GM12878 (cell line): ENCODE measurements at regions not wholly inside any gene's neighbourhood (a gene's known extent, or its start where the extent isn't known, plus 50 kb on each side); places are given as distances from the start of the nearest gene placed in this dataset.
A peak's percentile ranks its signal among the peaks of the same experiment; 100 is the strongest.

ENCODE experiments used
- ATAC-seq: fragments of 200-7000 bp; cut with Tn5 transposase; 3 replicates; pipeline ENCODE4 v1.9.1; 2020; ENCODE audit warnings: mild to moderate bottlenecking, moderate library complexity
- BruUV-seq: library from RNA; stranded (reverse); fragments of 400-500 nt; replicated peaks from 2 replicates; lab custom pipeline; 2021; lab: Mats Ljungman, UMichigan
- CTCF ChIA-PET: fragments of 300-600 bp; sonication (Branson Sonifier 250); formaldehyde crosslinking; extraction: SDS; loops from one replicate; lab custom pipeline; 2021; ENCODE audit warnings: inconsistent platforms; lab: Yijun Ruan, JAX
- POLR2A ChIA-PET: fragments of 350-600 bp; formaldehyde crosslinking; extraction: SDS; loops from one replicate; lab custom pipeline; 2021; ENCODE audit warnings: inconsistent platforms; lab: Charles Lee
- RAD21 ChIA-PET: fragments of 300-600 bp; sonication (Branson Sonifier 250); formaldehyde crosslinking; loops from one replicate; lab custom pipeline; 2023; ENCODE audit warnings: antibody characterized with exemption; ENCODE audit not compliant: unreplicated experiment; lab: Charles Lee
- SMC1A ChIA-PET: fragments of 300-600 bp; sonication (Branson Sonifier 250); formaldehyde crosslinking; loops from one replicate; lab custom pipeline; 2023; ENCODE audit not compliant: unreplicated experiment, uncharacterized antibody; lab: Charles Lee
- DNase-seq: peaks from one replicate; pipeline ENCODE4 v3.0.0-alpha.2; 2011; ENCODE audit warnings: low read depth, low spot score
- FAIRE-seq: peaks from 3 replicates; lab custom pipeline; 2011; peaks lifted over from hg19 to GRCh38; lab: Jason Lieb, UNC
- H2AFZ ChIP-seq: 2 replicates; pipeline ENCODE4 v1.6.0; 2011; ENCODE audit warnings: low read depth, low read length, control low read depth; ENCODE audit not compliant: control insufficient read depth
- H3K27ac ChIP-seq: 2 replicates; pipeline ENCODE4 v1.5.1; 2011; ENCODE audit warnings: control low read depth; ENCODE audit not compliant: control insufficient read depth, insufficient read depth
- H3K27me3 ChIP-seq, 2 experiments: replicated peaks in 1 of 2; 2 replicates each; pipeline versions ENCODE4 v1.6.0 to v1.6.1; 2011; ENCODE audit warnings: low read length in 1 of 2; ENCODE audit not compliant: control insufficient read depth in 2 of 2, insufficient read depth in 2 of 2
- H3K36me3 ChIP-seq, 2 experiments: 2 replicates each; pipeline ENCODE4 v1.5.1; 2011; ENCODE audit warnings: low read length in 1 of 2; ENCODE audit not compliant: control insufficient read depth in 2 of 2, insufficient read depth in 2 of 2
- H3K4me1 ChIP-seq: 2 replicates; pipeline ENCODE4 v1.6.1; 2011; ENCODE audit warnings: mild to moderate bottlenecking, low read length, moderate library complexity, mixed read lengths; ENCODE audit not compliant: control insufficient read depth, insufficient read depth
- H3K4me2 ChIP-seq: 2 replicates; pipeline ENCODE4 v1.6.0; 2011; ENCODE audit warnings: control low read depth; ENCODE audit not compliant: control insufficient read depth, insufficient read depth
- H3K4me3 ChIP-seq: fragments of 200-600 bp; sonication (generic); 2 replicates; pipeline ENCODE4 v1.5.1; 2016
- H3K79me2 ChIP-seq: 2 replicates; pipeline ENCODE4 v1.6.0; 2011; ENCODE audit warnings: low read length; ENCODE audit not compliant: control insufficient read depth, insufficient read depth
- H3K9ac ChIP-seq: 2 replicates; pipeline ENCODE4 v1.8.0; 2011; ENCODE audit warnings: low read length, control low read depth, mixed read lengths; ENCODE audit not compliant: control insufficient read depth, insufficient read depth
- H3K9me3 ChIP-seq: replicated peaks from 3 replicates; pipeline ENCODE4 v1.5.1; 2011; ENCODE audit warnings: mild to moderate bottlenecking, low read length; ENCODE audit not compliant: control insufficient read depth, insufficient read depth
- H4K20me1 ChIP-seq: 2 replicates; pipeline ENCODE4 v1.6.0; 2011; ENCODE audit not compliant: control insufficient read depth, insufficient read depth
- ATF7 ChIP-seq: fragments of 450-650 bp; IDR thresholded peaks from 2 replicates; pipeline ENCODE4 v1.6.1; 2016; ENCODE audit warnings: low read depth, mild to moderate bottlenecking
- E2F8 ChIP-seq: fragments of 450-650 bp; IDR thresholded peaks from 2 replicates; pipeline ENCODE4 v1.6.1; 2018; ENCODE audit warnings: mild to moderate bottlenecking, low read depth, moderate library complexity; ENCODE audit not compliant: partially characterized antibody
- SPI1 ChIP-seq: IDR thresholded peaks from 2 replicates; pipeline ENCODE4 v1.6.1; 2011; ENCODE audit warnings: low read depth, mild to moderate bottlenecking, low read length, moderate library complexity, borderline replicate concordance; ENCODE audit not compliant: insufficient read depth
- STAT1 ChIP-seq: fragments of 450-650 bp; conservative IDR thresholded peaks from 2 replicates; pipeline ENCODE4 v1.6.1; 2014; ENCODE audit warnings: antibody characterized with exemption, mild to moderate bottlenecking
- ZBED1 ChIP-seq: IDR thresholded peaks from 2 replicates; pipeline ENCODE4 v1.6.1; 2016; ENCODE audit warnings: borderline replicate concordance
- ZBTB33 ChIP-seq: fragments of 450-650 bp; IDR thresholded peaks from 2 replicates; pipeline ENCODE4 v1.6.1; 2017; ENCODE audit warnings: mild to moderate bottlenecking
- ZNF274 ChIP-seq: IDR thresholded peaks from one replicate; pipeline ENCODE4 v1.8.0; 2011; ENCODE audit not compliant: insufficient read length, insufficient read depth
- in situ Hi-C: fragments of 300-500 bp; cut with MboI; formaldehyde crosslinking; loops from 9 replicates; pipeline ENCODE4 v1.14.3; 2018; ENCODE audit warnings: mixed read lengths
- intact Hi-C: fragments of 100-400 bp; cut with micrococcal nuclease; formaldehyde crosslinking; loops from one replicate; pipeline ENCODE4 v1.14.2; 2022; ENCODE audit not compliant: unreplicated experiment
- TF ChIP-seq, protein P1 (sequence below): IDR thresholded peaks from 2 replicates; pipeline ENCODE4 v1.6.1; 2011; ENCODE audit warnings: low read depth, low read length, improper control_type of control experiment, borderline replicate concordance
- TF ChIP-seq, protein P2 (sequence below): fragments of 450-650 bp; IDR thresholded peaks from 2 replicates; pipeline ENCODE4 v1.6.1; 2017; ENCODE audit warnings: low read depth, mild to moderate bottlenecking, moderate library complexity
- TF ChIP-seq, protein P3 (sequence below): fragments of 450-650 bp; IDR thresholded peaks from 2 replicates; pipeline ENCODE4 v1.6.1; 2017; ENCODE audit warnings: mild to moderate bottlenecking, moderate library complexity

GRCh38 chr4:163611784-163612445 lies 117.4 kb downstream of the TMA16 start (continued):
- TF ChIP-seq E2F8 (no peak), ZNF274 (no peak), SPI1 (no peak), ATF7 (no peak)
- TF ChIP-seq, protein P1, sequence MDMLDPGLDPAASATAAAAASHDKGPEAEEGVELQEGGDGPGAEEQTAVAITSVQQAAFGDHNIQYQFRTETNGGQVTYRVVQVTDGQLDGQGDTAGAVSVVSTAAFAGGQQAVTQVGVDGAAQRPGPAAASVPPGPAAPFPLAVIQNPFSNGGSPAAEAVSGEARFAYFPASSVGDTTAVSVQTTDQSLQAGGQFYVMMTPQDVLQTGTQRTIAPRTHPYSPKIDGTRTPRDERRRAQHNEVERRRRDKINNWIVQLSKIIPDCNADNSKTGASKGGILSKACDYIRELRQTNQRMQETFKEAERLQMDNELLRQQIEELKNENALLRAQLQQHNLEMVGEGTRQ = no peak

DNA sequence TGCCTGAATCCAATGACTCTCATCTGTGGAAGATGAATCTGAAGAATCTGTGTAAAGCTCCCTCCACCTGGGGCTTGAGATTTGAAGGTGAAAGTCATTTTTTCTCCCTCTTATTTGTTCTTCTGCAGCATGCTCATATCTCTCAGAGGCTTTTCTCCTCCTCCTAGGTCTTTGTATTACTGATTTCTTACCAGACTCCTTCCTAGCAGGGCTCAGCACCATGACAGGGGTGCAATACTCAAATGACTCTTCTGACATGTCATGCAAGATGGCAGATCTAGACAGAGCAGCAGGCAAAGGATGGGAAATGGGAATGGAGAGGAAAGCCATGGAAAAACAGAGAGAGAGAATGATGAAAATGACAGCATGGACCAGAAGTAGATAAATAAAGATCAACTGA lies 118.3 kb downstream of the TMA16 start:
- ATAC-seq (0 out of 3 replicates have a peak, but pooled peaks have one; percentile 13), FAIRE-seq (no peak), DNase-seq (no peak)
- no peaks in the 10 kb centered on the region; the same call in 2 of the 3 replicates for H3K9me3 ChIP-seq
- H3K4me2 ChIP-seq = 0 out of 2 replicates have a peak overlapping the region, but pooled peaks have one; percentile 11
- no peak overlapping the region; the same call in 1 of the 2 replicates for H2AFZ ChIP-seq
- no peaks in the 10 kb centered on the region for H3K27me3 ChIP-seq
- RAD21 ChIA-PET = interaction anchor here (0.9 to 3.7 kb wide), 3 partner anchors 13 to 51 kb away, joined by 3 to 26 read pairs (median 12); no protein-coding TSS in a partner anchor
- no peak overlapping the region for H3K4me3 ChIP-seq
- CTCF ChIA-PET = interaction anchor here (0.8 to 1.7 kb wide), 7 partner anchors 10 to 69 kb away, joined by 3 to 7 read pairs (median 3); no protein-coding TSS in a partner anchor
- BruUV-seq = no TSS peak
- H3K36me3 ChIP-seq = no peaks in the 10 kb centered on the region
- peak overlapping the region; percentile 11; the same call in 1 of the 2 replicates for H3K27ac ChIP-seq
- H4K20me1 ChIP-seq = no peaks in the 10 kb centered on the region
- H3K9ac ChIP-seq = no peak overlapping the region
- POLR2A ChIA-PET = interaction anchor here (0.7 to 0.8 kb wide), 2 partner anchors 15 to 19 kb away, joined by 3 read pairs; no protein-coding TSS in a partner anchor
- peaks cover 17% of the 10 kb centered on the region for H3K4me1 ChIP-seq
- in situ Hi-C loops (no loop called here), intact Hi-C loops (no loop called here)
- SMC1A ChIA-PET = interaction anchor here (0.6 to 6.5 kb wide), 7 partner anchors 11 to 57 kb away, joined by 4 to 52 read pairs (median 14); no protein-coding TSS in a partner anchor
- no peaks in the 10 kb centered on the region for H3K79me2 ChIP-seq
- TF ChIP-seq STAT1 (no peak), ZBTB33 (no peak), ZBED1 (no peak)
- TF ChIP-seq, protein P2, sequence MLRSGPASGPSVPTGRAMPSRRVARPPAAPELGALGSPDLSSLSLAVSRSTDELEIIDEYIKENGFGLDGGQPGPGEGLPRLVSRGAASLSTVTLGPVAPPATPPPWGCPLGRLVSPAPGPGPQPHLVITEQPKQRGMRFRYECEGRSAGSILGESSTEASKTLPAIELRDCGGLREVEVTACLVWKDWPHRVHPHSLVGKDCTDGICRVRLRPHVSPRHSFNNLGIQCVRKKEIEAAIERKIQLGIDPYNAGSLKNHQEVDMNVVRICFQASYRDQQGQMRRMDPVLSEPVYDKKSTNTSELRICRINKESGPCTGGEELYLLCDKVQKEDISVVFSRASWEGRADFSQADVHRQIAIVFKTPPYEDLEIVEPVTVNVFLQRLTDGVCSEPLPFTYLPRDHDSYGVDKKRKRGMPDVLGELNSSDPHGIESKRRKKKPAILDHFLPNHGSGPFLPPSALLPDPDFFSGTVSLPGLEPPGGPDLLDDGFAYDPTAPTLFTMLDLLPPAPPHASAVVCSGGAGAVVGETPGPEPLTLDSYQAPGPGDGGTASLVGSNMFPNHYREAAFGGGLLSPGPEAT = no peak
- TF ChIP-seq, protein P3, sequence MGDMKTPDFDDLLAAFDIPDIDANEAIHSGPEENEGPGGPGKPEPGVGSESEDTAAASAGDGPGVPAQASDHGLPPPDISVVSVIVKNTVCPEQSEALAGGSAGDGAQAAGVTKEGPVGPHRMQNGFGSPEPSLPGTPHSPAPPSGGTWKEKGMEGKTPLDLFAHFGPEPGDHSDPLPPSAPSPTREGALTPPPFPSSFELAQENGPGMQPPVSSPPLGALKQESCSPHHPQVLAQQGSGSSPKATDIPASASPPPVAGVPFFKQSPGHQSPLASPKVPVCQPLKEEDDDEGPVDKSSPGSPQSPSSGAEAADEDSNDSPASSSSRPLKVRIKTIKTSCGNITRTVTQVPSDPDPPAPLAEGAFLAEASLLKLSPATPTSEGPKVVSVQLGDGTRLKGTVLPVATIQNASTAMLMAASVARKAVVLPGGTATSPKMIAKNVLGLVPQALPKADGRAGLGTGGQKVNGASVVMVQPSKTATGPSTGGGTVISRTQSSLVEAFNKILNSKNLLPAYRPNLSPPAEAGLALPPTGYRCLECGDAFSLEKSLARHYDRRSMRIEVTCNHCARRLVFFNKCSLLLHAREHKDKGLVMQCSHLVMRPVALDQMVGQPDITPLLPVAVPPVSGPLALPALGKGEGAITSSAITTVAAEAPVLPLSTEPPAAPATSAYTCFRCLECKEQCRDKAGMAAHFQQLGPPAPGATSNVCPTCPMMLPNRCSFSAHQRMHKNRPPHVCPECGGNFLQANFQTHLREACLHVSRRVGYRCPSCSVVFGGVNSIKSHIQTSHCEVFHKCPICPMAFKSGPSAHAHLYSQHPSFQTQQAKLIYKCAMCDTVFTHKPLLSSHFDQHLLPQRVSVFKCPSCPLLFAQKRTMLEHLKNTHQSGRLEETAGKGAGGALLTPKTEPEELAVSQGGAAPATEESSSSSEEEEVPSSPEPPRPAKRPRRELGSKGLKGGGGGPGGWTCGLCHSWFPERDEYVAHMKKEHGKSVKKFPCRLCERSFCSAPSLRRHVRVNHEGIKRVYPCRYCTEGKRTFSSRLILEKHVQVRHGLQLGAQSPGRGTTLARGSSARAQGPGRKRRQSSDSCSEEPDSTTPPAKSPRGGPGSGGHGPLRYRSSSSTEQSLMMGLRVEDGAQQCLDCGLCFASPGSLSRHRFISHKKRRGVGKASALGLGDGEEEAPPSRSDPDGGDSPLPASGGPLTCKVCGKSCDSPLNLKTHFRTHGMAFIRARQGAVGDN = no peak
